Upper lobe of right lung (tissue), 1 donor: ENCODE measurements at regions not wholly inside any gene's neighbourhood (a gene's known extent, or its start where the extent isn't known, plus 50 kb on each side); places are given as distances from the start of the nearest gene placed in this dataset.
A peak's percentile ranks its signal among the peaks of the same experiment; 100 is the strongest.

ENCODE experiments used
- ATAC-seq: fragments of 200-7000 bp; cut with Tn5 transposase; one replicate; pipeline ENCODE4 v1.9.1; 2020; ENCODE audit warnings: mild to moderate bottlenecking, moderate library complexity
- DNase-seq: peaks from one replicate; pipeline ENCODE4 v3.0.0-alpha.2; 2020
- H3K27ac ChIP-seq: fragments of 200-600 bp; one replicate; pipeline ENCODE4 v1.8.0; 2022
- H3K27me3 ChIP-seq: fragments of 200-600 bp; one replicate; pipeline ENCODE4 v1.8.0; 2022; ENCODE audit warnings: mild to moderate bottlenecking
- H3K36me3 ChIP-seq: fragments of 200-600 bp; one replicate; pipeline ENCODE4 v1.8.0; 2022
- H3K4me1 ChIP-seq: fragments of 200-600 bp; one replicate; pipeline ENCODE4 v1.8.0; 2022
- H3K4me3 ChIP-seq: fragments of 200-600 bp; one replicate; pipeline ENCODE4 v1.8.0; 2022; ENCODE audit warnings: mild to moderate bottlenecking
- H3K9me3 ChIP-seq: fragments of 200-600 bp; one replicate; pipeline ENCODE4 v1.8.0; 2022
- CTCF ChIP-seq: fragments of 200-600 bp; IDR thresholded peaks from one replicate; pipeline ENCODE4 v1.8.0; 2022; ENCODE audit warnings: antibody characterized with exemption
- intact Hi-C: fragments of 100-400 bp; cut with DNase I; formaldehyde crosslinking; loops from one replicate; pipeline ENCODE4 v1.11.0; 2022
- donor health status: DM: no; HTN: yes; CAD: no; lungs with severe emphysema.

GRCh38 chr3:181358060-181358459, 353.7 kb upstream of the SOX2 start:
- H3K4me3 ChIP-seq, result no peak overlapping the region
- no peaks in the 10 kb centered on the region for H3K9me3 ChIP-seq
- intact Hi-C loops, result no loop called here
- TF ChIP-seq CTCF, result no peak
- no peak overlapping the region for H3K27ac ChIP-seq
- H3K36me3 ChIP-seq, result no peaks in the 10 kb centered on the region
- H3K27me3 ChIP-seq, result no peaks in the 10 kb centered on the region
- ATAC-seq (no peak), DNase-seq (no peak)
- H3K4me1 ChIP-seq, result no peaks in the 10 kb centered on the region

GRCh38 chr3:181354140-181354539, 357.6 kb upstream of the SOX2 start:
- Histone ChIP-seq H3K9me3 (no peaks in the 10 kb centered on the region), H3K27ac (no peak overlapping the region), H3K27me3 (no peaks in the 10 kb centered on the region), H3K4me1 (no peaks in the 10 kb centered on the region), H3K36me3 (no peaks in the 10 kb centered on the region), H3K4me3 (no peak overlapping the region)
- peak; percentile 7 for TF ChIP-seq CTCF
- no peak for ATAC-seq
- DNase-seq, result no peak
- intact Hi-C loops, result no loop called here

GRCh38 chr3:181344331-181344730, 354.8 kb upstream of the DNAJC19 start:
- no peak for TF ChIP-seq CTCF
- DNase-seq (no peak), ATAC-seq (no peak)
- no peaks in the 10 kb centered on the region for H3K9me3 ChIP-seq
- H3K36me3 ChIP-seq, result no peaks in the 10 kb centered on the region
- no peak overlapping the region for H3K4me3 ChIP-seq
- no peaks in the 10 kb centered on the region for H3K4me1 ChIP-seq
- intact Hi-C loops, result no loop called here
- H3K27me3 ChIP-seq, result no peaks in the 10 kb centered on the region
- no peak overlapping the region for H3K27ac ChIP-seq

GRCh38 chr3:181336597-181336996, 347.1 kb upstream of the DNAJC19 start:
- intact Hi-C loops, result no loop called here
- TF ChIP-seq CTCF, result no peak
- H3K27me3 ChIP-seq, result no peaks in the 10 kb centered on the region
- no peaks in the 10 kb centered on the region for H3K9me3 ChIP-seq
- H3K4me3 ChIP-seq, result no peak overlapping the region
- H3K36me3 ChIP-seq, result no peaks in the 10 kb centered on the region
- ATAC-seq, result no peak
- H3K27ac ChIP-seq, result no peak overlapping the region
- H3K4me1 ChIP-seq, result no peaks in the 10 kb centered on the region
- DNase-seq, result no peak

- Histone ChIP-seq H3K9me3 (no peaks in the 10 kb centered on the region), H3K4me3 (no peak overlapping the region), H3K4me1 (no peaks in the 10 kb centered on the region), H3K27me3 (no peaks in the 10 kb centered on the region), H3K36me3 (no peaks in the 10 kb centered on the region), H3K27ac (no peak overlapping the region)
- intact Hi-C loops, result no loop called here
- TF ChIP-seq CTCF, result no peak
- ATAC-seq (no peak), DNase-seq (no peak)
These were observed 343.9 kb upstream of the DNAJC19 start for GRCh38 chr3:181333394-181333793.

GRCh38 chr3:181330821-181331563, 341.5 kb upstream of the DNAJC19 start:
- H3K36me3 ChIP-seq, result no peaks in the 10 kb centered on the region
- no peak overlapping the region for H3K27ac ChIP-seq
- H3K4me3 ChIP-seq, result no peak overlapping the region
- no peak for ATAC-seq
- no peaks in the 10 kb centered on the region for H3K27me3 ChIP-seq
- TF ChIP-seq CTCF, result no peak
- DNase-seq, result no peak
- no peaks in the 10 kb centered on the region for H3K4me1 ChIP-seq
- H3K9me3 ChIP-seq, result no peaks in the 10 kb centered on the region
- intact Hi-C loops, result no loop called here
